NCI-H1694 (cell line): ENCODE measurements at regions not wholly inside any gene's neighbourhood (a gene's known extent, or its start where the extent isn't known, plus 50 kb on each side); places are given as distances from the start of the nearest gene placed in this dataset.

ENCODE experiments used
- DNase-seq: peaks from one replicate; lab custom pipeline; 2025; lab: John Stamatoyannopoulos, UW

DNA sequence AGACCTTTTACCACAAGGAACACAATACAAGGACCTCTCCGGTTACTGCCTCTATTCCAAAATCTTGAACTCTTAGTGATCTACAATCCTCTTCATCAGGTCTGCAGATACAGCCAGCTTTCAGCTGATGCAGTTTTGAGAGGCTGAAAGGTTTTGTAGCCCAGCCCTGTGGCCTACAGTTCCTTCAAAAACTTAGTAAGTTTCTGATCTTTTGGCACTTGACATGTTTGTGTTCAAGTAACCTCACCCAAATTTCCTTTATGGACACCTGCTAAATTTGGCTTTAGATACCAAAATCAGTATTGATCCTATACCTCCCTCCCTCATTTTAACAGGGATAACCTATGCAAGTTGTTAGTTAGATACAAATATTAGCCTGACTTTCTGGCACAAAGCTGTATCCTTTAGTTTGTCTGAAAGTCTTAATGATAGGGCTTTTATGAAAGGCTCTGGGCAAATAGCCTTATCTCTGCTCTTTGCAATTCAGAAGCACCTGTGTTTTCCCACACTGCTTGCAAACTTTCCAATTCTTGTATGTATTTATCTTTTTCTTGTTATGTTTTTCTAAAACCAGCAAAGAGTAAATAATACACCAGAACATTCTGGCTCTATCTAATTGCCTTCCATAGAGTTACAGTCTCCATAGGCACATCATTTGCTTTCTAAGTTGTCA is 650.5 kb upstream of the KLHL29 start:
- no peak for DNase-seq

DNA sequence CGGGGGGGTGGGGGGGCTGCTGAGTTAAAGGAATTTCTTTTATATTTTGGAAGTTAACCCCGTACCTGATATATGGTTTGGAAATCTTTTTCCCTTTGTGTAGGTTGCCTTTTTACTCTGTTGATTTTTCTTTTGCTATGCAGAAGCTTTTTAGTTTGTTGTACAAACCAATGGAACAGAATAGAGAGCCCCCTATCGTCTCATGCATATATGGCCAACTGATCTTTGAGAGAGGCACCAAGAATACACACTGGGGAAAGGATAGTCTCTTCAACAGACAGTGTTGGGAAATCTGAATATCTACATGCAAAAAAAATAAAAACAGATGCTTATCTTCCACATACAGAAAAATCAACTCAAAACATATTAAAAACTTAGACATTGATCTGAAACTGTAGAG is 647.8 kb upstream of the KLHL29 start:
- peak; percentile 18 for DNase-seq

- DNase-seq: no peak
Measured at GRCh38 chr2:22741216-22741615, 643.8 kb upstream of the KLHL29 start.

DNA sequence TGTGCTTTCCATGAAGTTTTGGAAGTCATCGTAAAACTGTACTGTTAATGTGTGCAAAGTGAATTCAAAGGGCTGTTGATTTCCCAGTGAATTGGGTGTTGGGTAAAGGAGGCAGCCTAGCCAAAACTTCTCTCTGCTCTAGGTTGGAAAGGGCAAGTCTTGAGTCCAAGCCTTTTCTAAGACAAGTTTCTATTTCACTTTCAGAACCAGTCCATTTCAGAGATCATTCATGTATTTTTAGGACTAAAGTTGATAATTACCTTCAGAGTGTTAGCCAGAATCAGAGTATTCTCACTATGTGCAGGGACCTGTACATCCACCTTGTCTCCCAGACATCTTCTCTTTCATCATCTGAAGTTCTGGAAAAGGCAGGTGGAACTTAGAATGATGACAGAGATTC is 636.1 kb upstream of the KLHL29 start:
- DNase-seq: no peak

GRCh38 chr2:22753476-22753875 is 631.5 kb upstream of the KLHL29 start:
- DNase-seq: peak; percentile 95

DNA sequence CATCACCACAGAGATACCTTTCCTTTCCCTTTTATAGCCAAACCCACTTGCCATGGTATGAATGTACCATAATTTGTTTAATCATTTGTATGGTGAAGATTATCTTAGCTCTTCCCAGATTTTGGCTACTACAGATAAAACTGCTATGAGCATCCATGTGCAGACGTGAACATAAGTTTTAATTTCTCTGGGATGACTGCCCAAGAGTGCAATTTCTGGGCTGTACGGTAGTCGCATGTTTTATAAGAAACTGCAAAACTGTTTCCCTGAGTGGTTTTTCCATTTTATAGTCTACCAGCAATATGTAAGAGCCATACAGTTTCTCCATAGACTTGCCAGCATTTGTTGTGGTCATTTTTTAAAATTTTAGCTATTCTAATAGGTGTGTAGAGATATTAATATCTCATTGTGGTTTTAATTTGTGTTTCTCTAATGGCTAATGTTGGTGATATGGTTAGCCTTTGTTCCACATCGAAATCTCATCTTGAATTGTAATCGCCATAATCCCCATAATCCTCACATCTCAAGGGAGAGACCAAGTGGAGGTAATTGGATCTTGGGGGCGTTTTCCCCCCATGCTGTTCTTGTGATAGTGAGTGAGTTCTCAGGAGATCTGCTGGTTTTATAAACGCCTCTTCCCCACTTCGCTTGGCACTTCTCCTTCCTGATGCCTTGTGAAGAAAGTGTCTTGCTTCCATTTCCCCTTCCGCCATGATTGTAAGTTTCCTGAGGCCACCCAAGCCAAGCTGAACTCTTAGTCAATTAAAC is 628.5 kb upstream of the KLHL29 start:
- no peak for DNase-seq

- no peak for DNase-seq
Measured at GRCh38 chr2:22769497-22769896, 615.5 kb upstream of the KLHL29 start.

GRCh38 chr2:22784566-22784965 is 600.4 kb upstream of the KLHL29 start:
- DNase-seq: peak; percentile 99

- DNase-seq: no peak
Measured at GRCh38 chr2:22786817-22787216, 598.2 kb upstream of the KLHL29 start.

DNA sequence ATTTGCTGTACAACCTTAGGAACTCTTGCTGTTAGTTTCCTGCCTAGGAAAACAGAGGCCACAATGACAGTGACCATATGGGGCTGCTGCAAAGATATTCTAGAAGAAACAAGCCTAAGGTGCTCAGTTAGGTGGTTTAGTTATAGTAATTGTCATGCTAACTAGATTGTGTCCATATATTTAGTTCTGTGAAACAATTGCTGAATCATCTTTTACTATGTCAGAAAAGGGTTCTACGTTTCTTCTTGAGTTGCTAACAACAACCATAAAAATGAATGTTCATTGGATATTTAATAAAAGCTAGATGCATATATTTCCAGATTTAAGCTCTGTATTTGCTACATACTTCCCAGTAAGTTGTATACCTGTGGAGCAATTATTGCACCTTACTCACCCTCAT is 597.2 kb upstream of the KLHL29 start:
- no peak for DNase-seq

- DNase-seq: peak; percentile 53
Measured at GRCh38 chr2:22788749-22789327, 596.1 kb upstream of the KLHL29 start.

DNA sequence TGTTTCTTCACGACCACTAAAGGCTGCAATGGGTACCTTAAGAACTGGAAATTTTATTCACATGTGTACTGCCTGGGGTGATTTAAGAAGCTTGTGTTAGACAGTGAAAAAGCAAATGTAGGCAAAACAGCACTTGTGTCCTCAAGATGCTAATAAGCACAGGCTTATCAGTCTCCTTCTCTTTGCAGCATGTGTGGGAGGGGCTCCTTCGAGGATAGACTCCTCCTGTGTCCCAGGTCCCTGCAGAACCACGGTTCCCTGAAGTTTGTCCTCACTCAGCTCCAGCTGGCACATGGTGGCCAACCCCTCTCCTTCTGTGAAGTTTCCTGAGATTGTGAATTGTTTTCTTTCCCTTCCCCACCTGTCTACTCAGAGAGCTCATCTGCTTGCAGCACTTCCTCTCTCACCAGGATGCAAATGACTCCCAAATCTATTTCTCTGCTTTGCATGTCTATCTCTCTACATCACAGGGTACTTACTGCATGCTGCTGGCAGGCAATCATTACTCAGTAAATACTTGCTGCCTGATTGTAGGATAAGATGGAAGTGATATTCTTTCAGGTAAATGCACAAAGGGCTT is 589.6 kb upstream of the KLHL29 start:
- no peak for DNase-seq

DNA sequence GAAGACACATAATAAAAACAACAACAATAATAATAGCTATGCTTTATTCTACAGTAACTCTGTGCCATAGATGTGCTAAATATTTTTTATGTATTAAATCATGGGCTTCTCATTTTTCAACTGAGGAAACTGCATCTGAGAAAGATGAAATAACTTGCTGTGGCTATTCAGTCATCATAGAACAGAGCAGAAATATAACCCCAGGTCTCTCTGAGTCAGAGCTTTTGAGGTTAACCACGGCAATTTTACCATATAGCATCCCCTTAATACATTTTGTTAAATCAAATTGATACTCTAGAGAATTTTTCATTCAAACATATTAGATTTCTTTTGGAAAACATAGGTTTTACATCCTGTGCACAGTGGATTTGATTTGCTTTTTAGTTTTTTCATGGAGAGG is 586.6 kb upstream of the KLHL29 start:
- DNase-seq: no peak

DNA sequence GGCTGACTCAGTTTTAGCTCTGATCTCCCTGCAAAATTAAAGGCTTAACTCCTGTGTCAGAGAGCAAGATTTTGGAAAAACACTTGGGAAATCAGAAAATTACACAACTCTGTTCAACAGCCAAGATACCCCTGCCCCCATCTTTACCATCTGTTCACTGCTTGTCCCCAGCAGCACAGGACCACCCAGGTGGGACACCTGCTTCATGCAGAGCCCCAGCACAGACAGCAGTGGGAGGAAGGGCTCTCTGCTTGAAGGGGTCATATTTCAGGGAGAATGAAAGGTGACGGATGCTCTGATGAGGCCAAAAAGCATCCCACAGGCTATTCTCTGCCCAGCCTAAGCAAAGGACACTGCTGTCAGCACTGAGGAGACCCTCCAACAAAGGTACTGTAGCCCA is 584.6 kb upstream of the KLHL29 start:
- no peak for DNase-seq

- DNase-seq: no peak
Measured at GRCh38 chr2:22801071-22801470, 583.9 kb upstream of the KLHL29 start.

GRCh38 chr2:22801970-22802369 is 583.0 kb upstream of the KLHL29 start:
- no peak for DNase-seq

- no peak for DNase-seq
Measured at GRCh38 chr2:22807872-22808271, 577.1 kb upstream of the KLHL29 start.

GRCh38 chr2:22810602-22811001 is 574.4 kb upstream of the KLHL29 start:
- no peak for DNase-seq

DNA sequence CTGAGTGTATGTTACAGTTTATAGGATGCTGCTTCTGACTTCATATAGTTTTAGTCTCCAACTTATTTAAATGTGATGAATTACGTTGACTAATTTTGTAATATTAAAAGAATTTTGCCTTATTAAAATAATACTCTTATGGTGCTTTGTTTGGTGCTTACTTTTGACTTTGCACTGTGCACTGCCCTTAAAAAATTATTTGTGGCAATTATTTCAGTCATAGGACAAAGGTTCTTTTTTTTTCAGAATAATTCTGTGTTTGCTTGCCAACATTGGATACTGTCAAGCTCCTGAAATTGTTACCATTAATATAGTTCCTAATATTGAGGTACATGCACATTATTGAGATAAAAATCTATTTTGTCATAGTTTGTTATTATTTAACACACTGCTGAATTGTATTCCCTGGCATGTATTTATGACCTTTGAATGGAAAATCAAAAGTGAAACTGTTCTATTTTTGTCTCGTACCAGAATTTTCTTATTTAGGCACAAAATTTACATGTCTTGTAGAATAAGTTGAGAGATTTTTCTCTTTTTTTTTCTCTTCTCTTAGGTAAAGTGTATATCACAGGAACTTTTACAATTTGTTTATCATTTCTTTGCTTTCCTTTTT is 572.8 kb upstream of the KLHL29 start:
- DNase-seq: no peak

DNA sequence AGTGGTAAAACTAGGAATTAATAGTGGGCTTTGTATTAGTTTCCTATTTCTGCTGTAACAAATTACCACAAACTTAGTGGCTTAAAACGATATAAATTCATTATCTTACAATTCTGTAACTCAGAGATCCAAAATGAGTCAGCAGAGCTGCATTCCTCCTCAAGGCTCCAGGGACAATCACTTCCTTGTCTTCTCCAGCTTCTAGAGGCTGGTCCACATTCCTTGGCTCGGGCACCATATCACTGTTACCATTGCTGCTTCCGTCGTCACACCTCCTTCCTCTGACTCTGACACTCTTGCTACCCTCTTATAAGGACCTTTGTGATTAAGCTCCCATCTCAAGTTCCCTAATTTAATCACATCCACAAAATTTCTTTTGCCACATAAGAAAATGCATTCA is 567.8 kb upstream of the KLHL29 start:
- DNase-seq: no peak

DNA sequence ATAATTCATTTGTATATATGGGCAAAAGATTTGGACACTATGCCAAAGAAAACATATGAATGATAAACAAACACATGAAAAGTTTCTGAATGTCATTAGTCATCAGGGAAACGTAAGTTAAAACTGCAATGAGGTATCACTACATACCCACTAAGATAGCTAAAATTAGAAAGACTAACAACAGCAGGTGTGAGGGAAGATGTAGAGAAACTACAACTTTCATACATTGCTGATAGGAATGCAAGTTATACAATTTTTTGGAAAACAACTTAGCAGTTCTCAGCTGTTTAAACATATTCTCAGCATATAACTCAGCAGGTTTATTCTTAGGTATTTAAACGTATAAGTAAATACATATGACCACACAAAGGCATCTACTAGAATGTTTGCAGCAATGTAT is 563.5 kb upstream of the KLHL29 start:
- DNase-seq: no peak

GRCh38 chr2:22822835-22823234 is 562.1 kb upstream of the KLHL29 start:
- no peak for DNase-seq

DNA sequence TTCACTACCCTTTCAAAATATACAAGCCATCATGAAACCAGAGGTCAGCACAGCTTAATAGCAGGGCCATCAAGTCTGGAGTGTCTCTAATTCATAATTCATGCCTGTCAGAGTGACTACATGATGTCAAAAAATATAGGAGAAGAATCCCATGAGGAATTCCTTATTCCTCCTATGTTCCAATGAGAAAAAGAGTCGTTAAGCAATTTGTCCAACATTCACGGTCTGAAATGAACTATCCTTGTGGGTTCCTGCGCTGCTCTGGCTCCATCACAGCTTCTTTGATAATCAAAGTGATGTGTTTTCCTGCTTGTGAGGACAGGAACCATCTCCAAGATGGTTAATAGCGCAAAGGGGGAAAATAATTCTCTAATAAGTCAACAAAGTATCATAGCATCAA is 560.4 kb upstream of the KLHL29 start:
- no peak for DNase-seq
